GM12872 (cell line): ENCODE measurements at regions not wholly inside any gene's neighbourhood (a gene's known extent, or its start where the extent isn't known, plus 50 kb on each side); places are given as distances from the start of the nearest gene placed in this dataset.

ENCODE experiments used
- TF ChIP-seq, protein P1 (sequence below): IDR thresholded peaks from 3 replicates; pipeline ENCODE4 v1.5.1; 2011; ENCODE audit warnings: low read depth, mild to moderate bottlenecking, low read length, moderate library complexity; ENCODE audit not compliant: insufficient read depth

DNA sequence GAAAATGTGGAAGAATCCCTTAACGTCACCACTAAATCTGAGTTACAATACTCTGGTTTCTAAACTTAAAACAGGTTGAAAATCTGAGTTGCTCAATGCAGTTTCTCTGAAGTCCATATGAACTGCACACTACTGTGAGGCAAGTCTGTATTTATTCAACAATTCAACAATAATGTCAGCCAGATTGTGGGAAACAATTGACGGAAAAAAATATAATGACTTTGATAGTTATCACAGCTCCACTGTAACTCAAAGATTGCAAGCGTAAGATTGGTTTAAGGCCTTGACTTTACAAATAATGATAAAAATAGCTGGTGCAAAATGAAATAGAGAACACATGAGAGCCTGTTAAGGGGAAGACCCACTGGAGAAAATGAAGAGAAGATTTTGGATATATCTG lies 219.4 kb upstream of the CCDC150 start:
- TF ChIP-seq, protein P1, sequence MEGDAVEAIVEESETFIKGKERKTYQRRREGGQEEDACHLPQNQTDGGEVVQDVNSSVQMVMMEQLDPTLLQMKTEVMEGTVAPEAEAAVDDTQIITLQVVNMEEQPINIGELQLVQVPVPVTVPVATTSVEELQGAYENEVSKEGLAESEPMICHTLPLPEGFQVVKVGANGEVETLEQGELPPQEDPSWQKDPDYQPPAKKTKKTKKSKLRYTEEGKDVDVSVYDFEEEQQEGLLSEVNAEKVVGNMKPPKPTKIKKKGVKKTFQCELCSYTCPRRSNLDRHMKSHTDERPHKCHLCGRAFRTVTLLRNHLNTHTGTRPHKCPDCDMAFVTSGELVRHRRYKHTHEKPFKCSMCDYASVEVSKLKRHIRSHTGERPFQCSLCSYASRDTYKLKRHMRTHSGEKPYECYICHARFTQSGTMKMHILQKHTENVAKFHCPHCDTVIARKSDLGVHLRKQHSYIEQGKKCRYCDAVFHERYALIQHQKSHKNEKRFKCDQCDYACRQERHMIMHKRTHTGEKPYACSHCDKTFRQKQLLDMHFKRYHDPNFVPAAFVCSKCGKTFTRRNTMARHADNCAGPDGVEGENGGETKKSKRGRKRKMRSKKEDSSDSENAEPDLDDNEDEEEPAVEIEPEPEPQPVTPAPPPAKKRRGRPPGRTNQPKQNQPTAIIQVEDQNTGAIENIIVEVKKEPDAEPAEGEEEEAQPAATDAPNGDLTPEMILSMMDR: no peak

- TF ChIP-seq, protein P1: no peak
Measured at GRCh38 chr2:196421880-196422279, 217.6 kb upstream of the CCDC150 start.

GRCh38 chr2:196422361-196422760 lies 217.2 kb upstream of the CCDC150 start:
- TF ChIP-seq, protein P1: no peak

GRCh38 chr2:196426122-196426521 lies 213.4 kb upstream of the CCDC150 start:
- TF ChIP-seq, protein P1: no peak

- TF ChIP-seq, protein P1: no peak
Measured at GRCh38 chr2:196427986-196428634, 211.4 kb upstream of the CCDC150 start.

DNA sequence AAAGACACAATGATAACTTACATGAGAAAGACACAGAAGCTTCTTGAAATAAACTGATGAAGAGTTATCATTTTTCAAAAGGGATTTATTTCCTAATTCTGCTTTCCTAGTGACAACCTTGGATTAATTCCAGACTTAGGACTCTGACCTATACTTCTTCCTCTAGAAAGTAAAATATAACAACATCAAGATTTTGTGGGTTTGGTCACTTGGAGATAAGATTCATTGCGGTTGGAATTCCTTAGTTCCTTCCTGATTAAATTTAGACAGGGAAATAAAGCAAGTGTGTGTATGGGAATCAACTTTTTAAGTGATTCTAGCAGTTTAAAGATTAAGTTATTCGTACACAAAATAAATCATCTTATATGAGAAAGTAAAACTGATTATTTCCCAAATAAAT lies 208.4 kb upstream of the CCDC150 start:
- TF ChIP-seq, protein P1: no peak

DNA sequence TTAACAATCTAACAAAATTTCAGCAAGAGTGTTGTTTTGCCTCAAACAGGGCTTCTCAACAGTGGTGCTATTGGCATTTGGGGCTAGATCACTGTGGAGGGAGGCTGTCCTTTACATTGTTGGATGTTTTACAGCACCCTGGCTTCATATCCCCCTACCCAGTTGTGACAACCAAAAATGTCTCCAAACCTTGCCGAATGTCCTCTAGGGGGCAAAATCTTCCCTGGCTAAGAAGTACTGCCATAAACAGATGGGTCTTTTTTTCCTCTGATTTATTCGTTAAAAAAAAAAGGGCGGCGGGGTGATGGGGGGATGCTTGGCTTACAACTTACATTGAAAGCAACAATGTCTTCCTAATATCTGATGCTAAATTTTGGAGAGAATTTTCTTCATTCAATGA lies 207.6 kb upstream of the CCDC150 start:
- TF ChIP-seq, protein P1: peak; percentile 40; the same call in 2 of the 3 replicates

GRCh38 chr2:196433116-196433515 lies 206.4 kb upstream of the CCDC150 start:
- TF ChIP-seq, protein P1: no peak
